ENCODE measurements at regions not wholly inside any gene's neighbourhood (a gene's known extent, or its start where the extent isn't known, plus 50 kb on each side); places are given as distances from the start of the nearest gene placed in this dataset.

GRCh38 chr10:121243609-121244241 lies 354.5 kb downstream of the FGFR2 start:
- no peak for TF ChIP-seq CTCF (IDR thresholded peaks at IDR 0.05; ENCODE audit: poor library complexity, severe bottlenecking)
- no peak for TF ChIP-seq EZH2 (IDR thresholded peaks at IDR 0.05; ENCODE audit: borderline replicate concordance, insufficient read depth, low read length, poor library complexity, severe bottlenecking)
- TF ChIP-seq, protein P1, sequence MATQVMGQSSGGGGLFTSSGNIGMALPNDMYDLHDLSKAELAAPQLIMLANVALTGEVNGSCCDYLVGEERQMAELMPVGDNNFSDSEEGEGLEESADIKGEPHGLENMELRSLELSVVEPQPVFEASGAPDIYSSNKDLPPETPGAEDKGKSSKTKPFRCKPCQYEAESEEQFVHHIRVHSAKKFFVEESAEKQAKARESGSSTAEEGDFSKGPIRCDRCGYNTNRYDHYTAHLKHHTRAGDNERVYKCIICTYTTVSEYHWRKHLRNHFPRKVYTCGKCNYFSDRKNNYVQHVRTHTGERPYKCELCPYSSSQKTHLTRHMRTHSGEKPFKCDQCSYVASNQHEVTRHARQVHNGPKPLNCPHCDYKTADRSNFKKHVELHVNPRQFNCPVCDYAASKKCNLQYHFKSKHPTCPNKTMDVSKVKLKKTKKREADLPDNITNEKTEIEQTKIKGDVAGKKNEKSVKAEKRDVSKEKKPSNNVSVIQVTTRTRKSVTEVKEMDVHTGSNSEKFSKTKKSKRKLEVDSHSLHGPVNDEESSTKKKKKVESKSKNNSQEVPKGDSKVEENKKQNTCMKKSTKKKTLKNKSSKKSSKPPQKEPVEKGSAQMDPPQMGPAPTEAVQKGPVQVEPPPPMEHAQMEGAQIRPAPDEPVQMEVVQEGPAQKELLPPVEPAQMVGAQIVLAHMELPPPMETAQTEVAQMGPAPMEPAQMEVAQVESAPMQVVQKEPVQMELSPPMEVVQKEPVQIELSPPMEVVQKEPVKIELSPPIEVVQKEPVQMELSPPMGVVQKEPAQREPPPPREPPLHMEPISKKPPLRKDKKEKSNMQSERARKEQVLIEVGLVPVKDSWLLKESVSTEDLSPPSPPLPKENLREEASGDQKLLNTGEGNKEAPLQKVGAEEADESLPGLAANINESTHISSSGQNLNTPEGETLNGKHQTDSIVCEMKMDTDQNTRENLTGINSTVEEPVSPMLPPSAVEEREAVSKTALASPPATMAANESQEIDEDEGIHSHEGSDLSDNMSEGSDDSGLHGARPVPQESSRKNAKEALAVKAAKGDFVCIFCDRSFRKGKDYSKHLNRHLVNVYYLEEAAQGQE (IDR thresholded peaks at IDR 0.05; ENCODE audit: borderline replicate concordance): no peak
- TF ChIP-seq MXI1 (conservative IDR thresholded peaks at IDR 0.05; ENCODE audit: poor library complexity, severe bottlenecking): no peak
